ENCODE measurements at regions not wholly inside any gene's neighbourhood (a gene's known extent, or its start where the extent isn't known, plus 50 kb on each side); places are given as distances from the start of the nearest gene placed in this dataset.
A peak's percentile ranks its signal among the peaks of the same experiment; 100 is the strongest.

GRCh38 chr14:46368275-46368674, 283.3 kb downstream of the RPL10L start:
- Histone ChIP-seq H3K27me3 (no peaks in the 10 kb centered on the region), H3K27ac (no peak overlapping the region), H3K4me3 (no peak overlapping the region), H3K4me1 (no peaks in the 10 kb centered on the region), H3K36me3 (no peaks in the 10 kb centered on the region), H3K9me3 (no peaks in the 10 kb centered on the region)
- intact Hi-C loops (cut with DNase I), result no loop called here
- WGBS, 2 donors, result 61% methylated on average over 3 of the region's 3 CpGs
- TF ChIP-seq EP300 (IDR thresholded peaks at IDR 0.05) (no peak), POLR2AphosphoS5 (IDR thresholded peaks at IDR 0.05) (no peak), POLR2A (IDR thresholded peaks at IDR 0.05) (no peak), CTCF (IDR thresholded peaks at IDR 0.05) (no peak)
- no peak for DNase-seq

DNA sequence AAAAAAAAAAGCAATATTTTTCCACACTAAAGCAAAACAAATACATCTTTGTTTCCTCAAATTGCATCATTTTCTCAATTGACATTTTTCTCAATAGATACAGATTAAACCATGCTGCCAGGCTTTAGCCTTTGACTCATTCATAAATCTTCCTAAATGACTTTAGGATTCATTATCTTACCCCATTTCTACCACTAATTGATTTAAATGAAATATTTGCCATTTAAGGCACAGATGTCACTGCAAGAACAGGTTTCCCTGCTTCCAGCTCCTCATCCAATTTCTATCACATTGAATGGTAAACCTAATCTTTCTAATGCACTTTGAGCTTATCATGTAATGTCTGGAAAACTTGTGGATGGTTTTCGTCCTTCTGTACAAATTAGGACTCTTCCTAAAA, 298.7 kb downstream of the RPL10L start:
- no peak for DNase-seq
- Histone ChIP-seq H3K36me3 (no peaks in the 10 kb centered on the region), H3K9me3 (no peaks in the 10 kb centered on the region), H3K27me3 (no peaks in the 10 kb centered on the region), H3K27ac (no peak overlapping the region), H3K4me1 (no peaks in the 10 kb centered on the region), H3K4me3 (no peak overlapping the region)
- intact Hi-C loops (cut with DNase I), result no loop called here
- TF ChIP-seq EP300 (IDR thresholded peaks at IDR 0.05) (no peak), CTCF (IDR thresholded peaks at IDR 0.05) (no peak), POLR2A (IDR thresholded peaks at IDR 0.05) (no peak), POLR2AphosphoS5 (IDR thresholded peaks at IDR 0.05) (no peak)
- WGBS, 2 donors, result 77 to 79% methylated on average over 1 of the region's 1 CpG

GRCh38 chr14:46344327-46344937, 307.1 kb downstream of the RPL10L start:
- peak in 1 of 4 experiments; percentile 25 for TF ChIP-seq CTCF (IDR thresholded peaks at IDR 0.05)
- no peak for TF ChIP-seq POLR2AphosphoS5 (IDR thresholded peaks at IDR 0.05)
- Histone ChIP-seq H3K27me3 (no peaks in the 10 kb centered on the region), H3K4me3 (no peak overlapping the region), H3K36me3 (no peaks in the 10 kb centered on the region), H3K9me3 (peaks cover 0 to 3% (median 0%) of the 10 kb centered on the region in 4 donors), H3K4me1 (no peaks in the 10 kb centered on the region), H3K27ac (no peak overlapping the region)
- 27 to 50% methylated on average over 4 of the region's 4 CpGs for WGBS, 2 donors
- intact Hi-C loops (cut with DNase I), result loop anchor here (5.0 kb wide), 1 partner anchor 917 kb away; no protein-coding TSS in a partner anchor
- no peak for DNase-seq

GRCh38 chr14:46325777-46326176, 325.8 kb downstream of the RPL10L start:
- intact Hi-C loops (cut with DNase I), result no loop called here
- no peaks in the 10 kb centered on the region for H3K36me3 ChIP-seq
- WGBS, 2 donors, result 65 to 85% methylated on average over 2 of the region's 2 CpGs

More at GRCh38 chr14:46325777-46326176, 325.8 kb downstream of the RPL10L start:
- Histone ChIP-seq H3K9me3 (no peaks in the 10 kb centered on the region), H3K27me3 (no peaks in the 10 kb centered on the region), H3K4me3 (no peak overlapping the region), H3K27ac (no peak overlapping the region), H3K4me1 (no peaks in the 10 kb centered on the region)
- TF ChIP-seq EP300 (IDR thresholded peaks at IDR 0.05), result no peak
- no peak for TF ChIP-seq POLR2AphosphoS5 (IDR thresholded peaks at IDR 0.05)
- no peak for TF ChIP-seq CTCF (IDR thresholded peaks at IDR 0.05)
- DNase-seq, result no peak

Measured in sigmoid colon (tissue), 6 donors.